T-cell (primary cell): ENCODE measurements at regions not wholly inside any gene's neighbourhood (a gene's known extent, or its start where the extent isn't known, plus 50 kb on each side); places are given as distances from the start of the nearest gene placed in this dataset.

Source experiments
- ATAC-seq, 4 experiments: fragments of 200-7000 bp in 3 of 4; fragments of 150-1000 bp in 1 of 4; cut with Tn5 transposase; replicated peaks in 1 of 4; 1 replicate in 3 of 4; 2 replicates in 1 of 4; pipeline ENCODE4 v1.10.0; 2021; ENCODE audit warnings: moderate library complexity in 3 of 4, mild to moderate bottlenecking in 2 of 4, moderate number of reproducible peaks in 1 of 4
- CTCF ChIA-PET, 2 donors: fragments of 300-600 bp; sonication (Branson Sonifier 250); formaldehyde crosslinking; loops; one replicate each; lab custom pipeline; 2022; ENCODE audit warnings: antibody characterized with exemption in 2 of 2; lab: Charles Lee
- POLR2A ChIA-PET, 2 donors: fragments of 300-600 bp; sonication (Branson Sonifier 250); formaldehyde crosslinking; loops; one replicate each; lab custom pipeline; 2022; ENCODE audit warnings: antibody characterized with exemption in 2 of 2; lab: Charles Lee
- DNase-seq, 35 experiments: peaks; one replicate each; pipeline versions ENCODE4 v3.0.0 to v3.0.0-alpha.2; 2013 to 2023
- H3K27ac ChIP-seq: one replicate; pipeline ENCODE4 v1.5.1; 2013; ENCODE audit warnings: low read length
- H3K27me3 ChIP-seq, 2 experiments: replicated peaks in 1 of 2; 1 replicate in 1 of 2; 2 replicates in 1 of 2; pipeline versions ENCODE4 v1.6.1 to v1.7.0; 2013; ENCODE audit warnings: low read length in 1 of 2, mixed read lengths in 1 of 2; ENCODE audit not compliant: control insufficient read depth in 2 of 2, insufficient read depth in 2 of 2; ENCODE audit errors: extremely low read depth in 1 of 2
- H3K36me3 ChIP-seq, 2 donors: 1 replicate in 1 of 2; 2 replicates in 1 of 2; pipeline versions ENCODE4 v1.6.1 to v1.7.0; 2013; ENCODE audit warnings: low read length in 1 of 2; ENCODE audit not compliant: control insufficient read depth in 2 of 2, insufficient read depth in 1 of 2; ENCODE audit errors: extremely low read depth in 1 of 2
- H3K4me1 ChIP-seq, 2 experiments: 1 replicate in 1 of 2; 2 replicates in 1 of 2; pipeline versions ENCODE4 v1.6.1 to v1.7.0; 2013; ENCODE audit warnings: low read length in 2 of 2, mixed read lengths in 1 of 2; ENCODE audit not compliant: insufficient read depth in 2 of 2, control insufficient read depth in 1 of 2; ENCODE audit errors: extremely low read depth in 1 of 2
- H3K4me3 ChIP-seq, 2 donors: 1 replicate in 1 of 2; 2 replicates in 1 of 2; pipeline versions ENCODE4 v1.5.1 to v1.7.0; 2013; ENCODE audit warnings: mild to moderate bottlenecking in 2 of 2, low read length in 1 of 2, moderate library complexity in 1 of 2; ENCODE audit not compliant: control insufficient read depth in 1 of 2; ENCODE audit errors: extremely low read depth in 1 of 2
- H3K9me3 ChIP-seq: 2 replicates; pipeline ENCODE4 v1.7.0; 2013
- H3K27ac Mint-ChIP-seq, 2 donors: one replicate each; pipeline ENCODE4 v1.8.0; 2020 to 2021; ENCODE audit warnings: mild to moderate bottlenecking in 2 of 2, mixed read lengths in 2 of 2
- H3K27me3 Mint-ChIP-seq, 2 donors: one replicate each; pipeline ENCODE4 v1.8.0; 2021 to 2022; ENCODE audit warnings: mixed read lengths in 2 of 2
- H3K36me3 Mint-ChIP-seq: one replicate; pipeline ENCODE4 v1.8.0; 2021; ENCODE audit warnings: mixed read lengths
- H3K4me1 Mint-ChIP-seq, 3 donors: one replicate each; pipeline ENCODE4 v1.8.0; 2020 to 2022; ENCODE audit warnings: mixed read lengths in 3 of 3, mild to moderate bottlenecking in 1 of 3
- H3K4me3 Mint-ChIP-seq, 3 donors: one replicate each; pipeline ENCODE4 v1.8.0; 2020 to 2022; ENCODE audit warnings: mild to moderate bottlenecking in 3 of 3, mixed read lengths in 3 of 3, moderate library complexity in 3 of 3
- H3K9me3 Mint-ChIP-seq, 3 donors: one replicate each; pipeline ENCODE4 v1.8.0; 2020 to 2022; ENCODE audit warnings: mixed read lengths in 3 of 3
- WGBS: methylation state at CpG from one replicate; pipeline ENCODE4 v1.1.5; 2013; ENCODE audit warnings: missing lambda C conversion rate; ENCODE audit not compliant: insufficient coverage; 5-methylcytosine and 5-hydroxymethylcytosine counted together

DNA sequence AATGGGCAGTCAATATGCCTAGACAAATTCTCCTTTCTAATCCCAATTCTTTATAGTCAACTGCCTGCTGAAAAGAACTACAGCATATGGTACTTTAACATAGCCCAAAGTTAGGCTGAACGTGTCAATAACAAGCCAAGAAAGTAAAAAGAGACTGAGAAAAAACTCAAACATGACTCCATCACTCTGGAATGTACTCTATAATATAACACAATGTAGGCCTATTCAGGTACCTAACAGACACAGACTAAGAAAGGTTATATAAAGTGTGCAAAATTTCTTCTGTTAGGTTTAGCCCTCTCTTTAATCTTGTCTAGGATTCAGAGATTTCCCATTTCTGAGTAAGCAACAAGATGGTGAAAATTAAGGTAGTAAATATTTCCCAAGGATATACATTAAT, 209.7 kb upstream of the PRR16 start:
- H3K4me1 Mint-ChIP-seq, result no peaks in the 10 kb centered on the region
- ATAC-seq (no peak), DNase-seq (no peak)
- H3K27ac ChIP-seq, result no peak overlapping the region
- H3K9me3 Mint-ChIP-seq, result peaks cover 0 to 3% (median 3%) of the 10 kb centered on the region in 3 donors
- no peaks in the 10 kb centered on the region for H3K27me3 Mint-ChIP-seq
- H3K4me3 ChIP-seq, result no peak overlapping the region
- no peaks in the 10 kb centered on the region for H3K9me3 ChIP-seq
- H3K4me1 ChIP-seq, result no peaks in the 10 kb centered on the region
- CTCF ChIA-PET, result no interaction called here
- no peaks in the 10 kb centered on the region for H3K36me3 ChIP-seq
- POLR2A ChIA-PET, result no interaction called here
- no CpG with 5 or more reads among the region's 1 CpG for WGBS
- H3K36me3 Mint-ChIP-seq, result no peaks in the 10 kb centered on the region
- no peak overlapping the region for H3K27ac Mint-ChIP-seq
- no peaks in the 10 kb centered on the region for H3K27me3 ChIP-seq
- no peak overlapping the region for H3K4me3 Mint-ChIP-seq

- POLR2A ChIA-PET, result no interaction called here
- no peaks in the 10 kb centered on the region for H3K36me3 Mint-ChIP-seq
- no peaks in the 10 kb centered on the region for H3K4me1 Mint-ChIP-seq
- H3K36me3 ChIP-seq, result no peaks in the 10 kb centered on the region
- DNase-seq, result no peak
- H3K27me3 ChIP-seq, result no peaks in the 10 kb centered on the region
- no peaks in the 10 kb centered on the region for H3K4me1 ChIP-seq
- H3K27me3 Mint-ChIP-seq, result no peaks in the 10 kb centered on the region
- CTCF ChIA-PET, result no interaction called here
- H3K9me3 ChIP-seq, result no peaks in the 10 kb centered on the region
- H3K9me3 Mint-ChIP-seq, result peaks cover 0 to 3% (median 3%) of the 10 kb centered on the region in 3 donors
- no CpG with 5 or more reads among the region's 2 CpGs for WGBS
- no peak for ATAC-seq
- H3K4me3 ChIP-seq, result no peak overlapping the region
- H3K27ac Mint-ChIP-seq, result no peak overlapping the region
- no peak overlapping the region for H3K4me3 Mint-ChIP-seq
- no peak overlapping the region for H3K27ac ChIP-seq
Measured at GRCh38 chr5:120255214-120255613, 208.9 kb upstream of the PRR16 start.

- Histone ChIP-seq H3K9me3 (no peaks in the 10 kb centered on the region), H3K27ac (no peak overlapping the region), H3K27me3 (no peaks in the 10 kb centered on the region), H3K4me3 (no peak overlapping the region), H3K4me1 (no peaks in the 10 kb centered on the region), H3K36me3 (no peaks in the 10 kb centered on the region)
- Mint-ChIP-seq H3K4me3 (no peak overlapping the region), H3K4me1 (no peaks in the 10 kb centered on the region), H3K36me3 (no peaks in the 10 kb centered on the region), H3K27me3 (no peaks in the 10 kb centered on the region), H3K9me3 (peaks cover 0 to 6% (median 0%) of the 10 kb centered on the region in 3 donors), H3K27ac (no peak overlapping the region)
- no peak for DNase-seq
- CTCF ChIA-PET, result no interaction called here
- ATAC-seq, result no peak
- POLR2A ChIA-PET, result no interaction called here
- no CpG with 5 or more reads among the region's 1 CpG for WGBS
Measured at GRCh38 chr5:120256376-120256775, 207.7 kb upstream of the PRR16 start.

DNA sequence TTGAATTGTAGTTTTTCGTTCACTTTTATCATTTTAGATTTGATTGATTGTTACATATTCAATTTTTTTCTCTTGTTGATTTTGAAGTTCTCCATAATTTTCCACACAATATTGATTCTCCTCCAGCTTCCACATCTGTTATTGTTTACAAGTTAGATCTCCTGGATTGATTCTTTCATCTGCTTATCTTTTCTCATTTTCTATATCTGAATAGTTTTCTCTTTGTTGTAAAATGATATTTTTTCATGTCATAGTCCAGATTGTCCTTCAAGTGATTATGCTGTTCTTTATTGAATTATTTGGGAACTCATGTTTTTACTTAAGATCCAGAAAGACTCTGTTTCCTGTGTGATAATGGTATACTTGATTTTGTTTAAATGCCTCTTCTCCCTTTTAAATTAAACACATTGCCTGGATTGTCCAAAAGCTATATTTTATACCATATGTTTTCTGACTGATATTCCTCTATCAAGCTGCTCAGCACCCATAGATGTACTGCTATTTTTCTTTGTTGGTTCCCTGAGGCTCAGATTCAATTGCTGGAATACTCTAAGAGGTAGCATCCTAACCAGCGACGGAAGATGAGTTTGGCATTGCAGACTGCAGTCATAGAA, 206.6 kb upstream of the PRR16 start:
- CTCF ChIA-PET, result no interaction called here
- 94% methylated on average over 2 of the region's 3 CpGs for WGBS
- Mint-ChIP-seq H3K27ac (no peak overlapping the region), H3K4me1 (no peaks in the 10 kb centered on the region), H3K36me3 (no peaks in the 10 kb centered on the region), H3K4me3 (no peak overlapping the region), H3K27me3 (no peaks in the 10 kb centered on the region), H3K9me3 (peaks cover 0 to 3% (median 0%) of the 10 kb centered on the region in 3 donors)
- POLR2A ChIA-PET, result no interaction called here
- H3K36me3 ChIP-seq, result no peaks in the 10 kb centered on the region
- H3K4me1 ChIP-seq, result no peaks in the 10 kb centered on the region
- ATAC-seq (no peak), DNase-seq (no peak)
- no peak overlapping the region for H3K4me3 ChIP-seq
- H3K27me3 ChIP-seq, result no peaks in the 10 kb centered on the region
- no peak overlapping the region for H3K27ac ChIP-seq
- no peaks in the 10 kb centered on the region for H3K9me3 ChIP-seq

GRCh38 chr5:120258123-120258522, 206.0 kb upstream of the PRR16 start:
- no peak for ATAC-seq
- Histone ChIP-seq H3K27me3 (no peaks in the 10 kb centered on the region), H3K27ac (no peak overlapping the region), H3K4me3 (no peak overlapping the region), H3K4me1 (no peaks in the 10 kb centered on the region), H3K36me3 (no peaks in the 10 kb centered on the region), H3K9me3 (no peaks in the 10 kb centered on the region)
- H3K9me3 Mint-ChIP-seq, result peaks cover 0 to 3% (median under 1%) of the 10 kb centered on the region in 3 donors
- no peak overlapping the region for H3K27ac Mint-ChIP-seq
- DNase-seq, result no peak
- no CpG with 5 or more reads among the region's 4 CpGs for WGBS
- no peaks in the 10 kb centered on the region for H3K27me3 Mint-ChIP-seq
- ChIA-PET CTCF (no interaction called here), POLR2A (no interaction called here)
- H3K4me3 Mint-ChIP-seq, result no peak overlapping the region
- no peaks in the 10 kb centered on the region for H3K4me1 Mint-ChIP-seq
- H3K36me3 Mint-ChIP-seq, result no peaks in the 10 kb centered on the region

DNA sequence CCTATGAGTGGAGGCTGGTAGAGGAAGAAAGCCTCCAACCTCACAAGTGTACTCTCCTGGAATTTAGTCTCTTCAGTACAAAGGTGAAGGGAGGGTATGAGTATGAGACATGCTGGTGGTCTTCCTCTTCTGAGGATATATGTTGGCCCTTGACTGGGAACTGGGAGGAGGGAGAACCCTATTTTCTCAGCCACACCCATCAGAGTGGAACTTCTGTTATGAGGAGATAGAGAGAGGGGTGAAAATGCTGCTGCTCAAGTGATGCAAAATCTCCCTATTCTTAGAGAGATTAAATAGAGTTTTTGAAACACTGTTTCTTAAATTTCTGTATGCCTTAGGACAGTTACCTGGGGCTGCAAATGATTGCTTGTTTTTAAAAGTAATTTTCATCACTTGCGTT, 203.4 kb upstream of the PRR16 start:
- DNase-seq (no peak), ATAC-seq (no peak)
- Histone ChIP-seq H3K27me3 (no peaks in the 10 kb centered on the region), H3K4me1 (no peaks in the 10 kb centered on the region), H3K27ac (no peak overlapping the region), H3K9me3 (no peaks in the 10 kb centered on the region), H3K36me3 (no peaks in the 10 kb centered on the region), H3K4me3 (no peak overlapping the region)
- H3K4me3 Mint-ChIP-seq, result no peak overlapping the region
- peaks cover 3 to 7% (median 4%) of the 10 kb centered on the region in 3 donors for H3K9me3 Mint-ChIP-seq
- no peak overlapping the region for H3K27ac Mint-ChIP-seq
- WGBS, result no CpG with 5 or more reads among the region's 1 CpG
- ChIA-PET CTCF (no interaction called here), POLR2A (no interaction called here)
- no peaks in the 10 kb centered on the region for H3K36me3 Mint-ChIP-seq
- H3K4me1 Mint-ChIP-seq, result no peaks in the 10 kb centered on the region
- no peaks in the 10 kb centered on the region for H3K27me3 Mint-ChIP-seq

DNA sequence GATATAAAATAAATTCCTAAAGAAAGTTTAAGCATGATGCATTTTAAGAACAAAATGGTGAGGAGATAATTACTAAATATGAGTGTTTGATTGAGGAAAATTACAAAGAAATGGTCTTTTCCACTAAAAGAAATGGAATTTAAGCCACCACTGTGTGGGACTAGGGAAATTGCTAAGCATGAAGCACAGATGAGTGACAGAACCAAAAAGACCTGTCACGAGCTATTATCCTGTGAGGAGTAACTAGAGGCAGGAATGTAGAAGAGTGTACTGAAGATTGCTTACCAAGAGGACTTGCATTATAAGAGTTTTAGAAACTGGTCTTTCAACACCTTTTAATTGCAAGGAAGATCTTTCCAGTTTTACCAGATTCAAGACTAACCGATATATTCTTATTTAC, 193.6 kb upstream of the PRR16 start:
- Histone ChIP-seq H3K4me3 (no peak overlapping the region), H3K4me1 (no peaks in the 10 kb centered on the region), H3K27me3 (no peaks in the 10 kb centered on the region), H3K27ac (no peak overlapping the region), H3K36me3 (no peaks in the 10 kb centered on the region), H3K9me3 (no peaks in the 10 kb centered on the region)
- POLR2A ChIA-PET, result no interaction called here
- Mint-ChIP-seq H3K36me3 (no peaks in the 10 kb centered on the region), H3K9me3 (peaks cover 9 to 17% (median 16%) of the 10 kb centered on the region in 3 donors), H3K4me1 (no peaks in the 10 kb centered on the region), H3K27ac (no peak overlapping the region), H3K4me3 (no peak overlapping the region), H3K27me3 (no peaks in the 10 kb centered on the region)
- WGBS, result 80% methylated on average over 1 of the region's 2 CpGs
- ATAC-seq, result no peak
- CTCF ChIA-PET, result interaction anchor here in 1 of 2 donors (0.7 kb wide), 1 partner anchor 9 kb away, joined by 3 read pairs; no protein-coding TSS in a partner anchor
- no peak for DNase-seq
